NCI-H82 (cell line): ENCODE measurements at regions not wholly inside any gene's neighbourhood (a gene's known extent, or its start where the extent isn't known, plus 50 kb on each side); places are given as distances from the start of the nearest gene placed in this dataset.

Experiments used
- DNase-seq: peaks from one replicate; lab custom pipeline; 2025; lab: John Stamatoyannopoulos, UW

- no peak for DNase-seq
Observed at GRCh38 chr17:69949973-69950695, 124.9 kb upstream of the KCNJ16 start.

- DNase-seq = no peak
Observed at GRCh38 chr17:69950701-69951418, 124.2 kb upstream of the KCNJ16 start.

- no peak for DNase-seq
Observed at GRCh38 chr17:69954241-69954925, 120.6 kb upstream of the KCNJ16 start.

GRCh38 chr17:69958063-69958462, 117.0 kb upstream of the KCNJ16 start:
- no peak for DNase-seq

- DNase-seq = no peak
Observed at GRCh38 chr17:69959283-69959682, 115.7 kb upstream of the KCNJ16 start.

DNA sequence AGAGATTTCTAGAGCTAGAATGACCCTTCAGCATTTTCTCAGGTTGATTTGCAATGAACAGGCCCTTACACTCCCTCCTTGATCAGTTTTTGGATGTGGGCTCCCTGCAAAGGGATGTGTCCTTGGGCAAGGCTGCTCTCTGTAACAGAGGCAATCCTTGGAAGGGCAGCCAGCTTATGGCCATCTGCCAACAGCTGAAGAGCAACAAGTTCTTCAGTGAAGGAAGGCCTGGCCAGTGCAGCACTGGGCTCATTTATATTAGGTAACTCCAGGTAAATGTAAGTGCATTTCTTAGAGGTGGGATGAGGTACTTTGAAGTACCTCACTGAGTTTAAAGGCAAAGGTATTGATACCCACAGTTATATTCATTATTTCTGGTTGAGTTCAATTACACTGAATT, 114.3 kb upstream of the KCNJ16 start:
- DNase-seq = peak; percentile 8

GRCh38 chr17:69961501-69962145, 113.4 kb upstream of the KCNJ16 start:
- no peak for DNase-seq

GRCh38 chr17:69962436-69962995, 112.5 kb upstream of the KCNJ16 start:
- DNase-seq = no peak

DNA sequence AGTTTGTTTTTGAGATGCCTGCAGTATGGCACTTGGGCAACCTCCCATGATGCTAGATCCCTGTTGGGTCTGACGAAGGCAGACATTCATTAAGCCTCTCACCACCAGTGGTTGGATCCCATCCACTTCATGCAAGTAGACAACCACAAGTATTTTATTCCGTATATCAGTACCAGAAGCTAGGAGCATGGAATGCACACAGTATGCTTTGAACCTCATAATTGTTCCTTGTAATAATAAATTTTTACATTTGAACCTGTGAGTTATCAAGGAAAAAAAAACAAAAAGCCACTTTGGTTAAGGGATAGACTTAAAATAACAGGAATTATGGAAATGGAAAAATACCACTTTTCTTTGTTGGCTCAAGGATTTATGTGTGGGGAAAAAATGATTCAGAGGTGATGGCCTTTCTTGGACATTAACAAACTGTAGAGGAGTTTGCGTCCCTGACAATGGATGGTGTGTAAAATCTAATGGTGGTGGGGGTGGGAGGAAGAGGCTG, 107.1 kb upstream of the KCNJ16 start:
- no peak for DNase-seq

DNA sequence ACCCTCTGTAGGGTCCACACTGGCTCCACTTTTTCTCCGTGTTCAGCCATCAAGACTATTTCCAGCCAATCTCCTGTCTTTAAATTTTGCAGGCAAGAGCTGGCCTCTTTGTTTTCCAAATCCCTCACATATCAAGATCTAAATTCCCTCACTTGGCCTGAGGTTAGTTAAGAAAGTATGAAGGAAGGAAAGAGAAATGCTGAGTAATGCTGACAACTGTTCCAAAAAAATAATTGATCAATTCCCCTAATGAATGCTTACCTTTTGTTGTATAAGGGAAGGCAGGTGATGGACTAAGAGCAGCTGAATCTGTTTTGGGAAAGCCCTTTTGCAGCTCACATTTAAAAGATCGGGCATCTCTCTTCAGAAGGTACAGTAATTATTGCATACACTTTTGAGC, 105.1 kb upstream of the KCNJ16 start:
- DNase-seq = no peak

DNA sequence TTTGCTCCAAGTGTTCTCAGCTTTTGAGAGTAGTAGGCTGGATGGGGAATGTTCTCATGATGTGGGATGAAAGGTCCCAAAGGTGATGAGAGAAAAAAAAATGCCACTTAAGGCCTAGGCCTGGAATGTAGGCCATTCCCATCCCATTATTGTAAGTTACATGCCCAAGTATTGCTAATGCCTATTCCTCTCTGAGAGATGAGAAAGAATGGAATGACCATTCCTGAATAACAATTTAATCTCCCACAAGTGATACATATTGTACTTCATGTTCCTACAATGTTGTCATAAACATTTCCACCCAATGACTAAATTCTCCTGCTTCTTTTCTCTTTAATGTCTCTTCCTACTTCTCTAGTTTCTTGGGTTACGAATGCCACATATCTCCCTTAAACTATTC, 102.8 kb upstream of the KCNJ16 start:
- no peak for DNase-seq

GRCh38 chr17:69975808-69976207, 99.2 kb upstream of the KCNJ16 start:
- no peak for DNase-seq

DNA sequence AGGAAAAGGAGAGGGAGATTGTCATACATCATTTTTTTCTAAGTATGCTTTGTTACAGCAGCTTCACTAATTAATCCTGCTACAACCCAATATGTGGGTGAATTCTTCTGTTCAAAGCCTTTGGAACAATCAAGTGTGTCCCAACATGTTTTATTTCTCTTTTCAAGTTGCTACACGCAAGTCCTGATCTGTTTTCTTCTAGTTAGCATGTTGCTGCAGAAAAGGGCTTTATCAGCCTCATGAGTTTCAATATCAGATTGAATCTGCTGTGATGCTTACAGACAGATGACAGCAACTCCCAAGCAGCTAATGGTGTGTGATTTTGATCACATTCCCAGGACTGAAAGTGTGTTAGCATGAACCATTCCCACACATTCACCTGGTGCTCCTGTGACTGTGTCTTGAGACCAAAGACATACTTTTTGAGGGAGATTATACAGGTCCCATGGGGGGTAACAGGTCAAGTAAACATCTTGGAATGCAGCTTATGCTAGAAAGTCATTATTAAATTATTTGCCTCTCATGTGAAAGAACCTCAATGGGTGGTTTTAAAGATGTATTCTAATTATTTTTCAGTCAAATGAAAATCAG, 96.9 kb upstream of the KCNJ16 start:
- DNase-seq = no peak

DNA sequence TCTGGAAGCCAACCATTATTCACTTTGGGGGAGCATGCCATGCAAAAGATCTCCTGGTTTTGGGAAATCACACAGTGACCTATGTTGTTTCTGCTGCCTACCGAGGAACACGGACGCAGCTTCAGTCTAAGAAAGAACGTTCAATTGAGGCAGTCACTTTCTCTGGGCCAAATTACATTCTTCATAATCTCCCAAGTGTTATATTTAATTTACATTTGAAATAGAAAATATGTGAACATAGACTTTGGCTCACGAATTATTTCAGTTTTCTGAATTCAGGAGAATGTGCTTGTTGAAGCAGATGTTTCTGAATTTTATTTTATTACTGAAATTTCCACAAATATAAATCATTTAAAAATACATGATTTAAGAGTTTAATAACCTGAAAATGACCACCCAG, 93.6 kb upstream of the KCNJ16 start:
- no peak for DNase-seq

- DNase-seq = no peak
Observed at GRCh38 chr17:69995476-69995875, 79.5 kb upstream of the KCNJ16 start.

GRCh38 chr17:69997332-69997731, 77.7 kb upstream of the KCNJ16 start:
- DNase-seq = no peak

DNA sequence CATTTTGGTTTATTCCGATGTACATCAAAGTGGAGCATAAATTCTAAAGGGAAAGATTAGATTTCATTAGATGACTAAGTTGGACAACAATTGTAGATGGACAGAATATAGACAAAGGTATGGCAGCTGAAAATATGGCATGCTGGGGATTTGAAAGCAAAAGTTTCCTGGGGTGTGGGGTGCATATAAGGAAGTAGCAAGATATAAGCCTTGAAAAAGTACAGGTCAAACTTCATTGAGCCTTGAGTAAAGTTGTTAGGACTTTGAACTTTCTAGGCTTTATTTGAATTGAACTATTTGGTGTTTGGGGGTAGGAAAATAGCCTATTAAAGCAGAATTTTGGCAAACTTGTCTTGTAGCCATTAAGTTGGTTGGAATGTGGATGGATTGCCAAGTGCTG, 75.8 kb upstream of the KCNJ16 start:
- DNase-seq = no peak

- no peak for DNase-seq
Observed at GRCh38 chr17:70006159-70006558, 68.9 kb upstream of the KCNJ16 start.

GRCh38 chr17:70011750-70012149, 63.3 kb upstream of the KCNJ16 start:
- no peak for DNase-seq

DNA sequence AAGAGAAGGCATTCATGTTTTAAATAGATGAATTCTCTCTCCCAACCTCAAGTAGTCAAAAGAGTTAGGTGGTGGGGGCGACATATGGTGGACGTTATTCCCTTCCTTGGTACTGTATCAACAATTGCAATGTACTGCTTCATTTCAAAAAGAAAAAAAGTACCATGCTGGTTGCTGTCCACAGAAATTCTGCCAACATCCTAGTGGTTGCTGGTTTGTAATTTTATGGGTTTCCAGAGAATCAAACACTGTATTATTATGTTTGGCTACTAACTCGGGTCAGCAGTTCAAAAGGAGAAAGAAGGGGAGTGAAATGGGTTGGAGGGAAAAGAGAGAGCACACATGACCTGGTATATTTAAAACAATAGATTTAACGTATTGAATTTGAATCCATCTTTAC, 61.1 kb upstream of the KCNJ16 start:
- DNase-seq = no peak

DNA sequence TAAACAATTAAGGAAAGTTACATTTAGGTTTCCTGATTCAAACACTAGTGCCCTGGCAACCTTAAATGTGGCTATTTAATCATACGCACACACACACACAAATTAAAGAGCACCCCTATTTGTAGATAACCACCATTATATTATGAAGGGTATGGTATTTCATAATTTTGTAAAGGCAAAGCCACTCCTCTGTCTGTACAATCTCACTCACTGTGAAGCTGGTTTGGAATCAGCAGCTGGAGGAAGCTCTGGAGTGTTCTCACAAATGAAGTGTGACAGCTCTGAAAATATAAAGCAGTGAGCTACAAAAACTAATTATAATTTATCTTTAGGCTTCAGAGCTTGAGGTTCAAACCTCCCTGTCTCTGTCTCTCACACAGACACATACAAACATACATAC, 57.9 kb upstream of the KCNJ16 start:
- DNase-seq = no peak

DNA sequence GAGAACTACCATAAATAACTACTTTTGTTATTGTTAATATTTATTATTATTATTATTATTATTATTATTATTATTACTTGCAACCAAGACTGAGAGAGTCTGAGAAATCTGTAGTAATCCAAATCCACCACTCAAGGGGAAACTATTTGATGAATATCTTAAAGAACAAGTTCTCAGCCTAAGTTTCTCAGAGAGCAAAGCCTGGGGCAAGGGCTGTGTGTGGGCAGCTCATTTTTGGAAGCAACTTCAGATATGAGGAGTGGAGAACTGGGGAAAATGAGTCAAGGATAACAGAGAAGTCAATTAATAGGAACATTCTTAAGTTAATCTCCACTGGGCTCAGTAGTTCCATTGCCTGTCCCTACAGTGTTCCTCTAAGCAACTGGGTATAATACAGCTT, 57.1 kb upstream of the KCNJ16 start:
- no peak for DNase-seq
